HG02981 (cell line): ENCODE measurements at regions not wholly inside any gene's neighbourhood (a gene's known extent, or its start where the extent isn't known, plus 50 kb on each side); places are given as distances from the start of the nearest gene placed in this dataset.

Source experiments
- ATAC-seq: cut with Tn5 transposase; IDR thresholded peaks from one replicate; pipeline ENCODE4 v1.9.1; 2021; ENCODE audit warnings: mild to moderate bottlenecking, moderate library complexity; ENCODE audit not compliant: unreplicated experiment

- no peak for ATAC-seq
Measured at GRCh38 chr18:54716586-54716985, 111.7 kb upstream of the RAB27B start.

GRCh38 chr18:54717673-54718407, 110.4 kb upstream of the RAB27B start:
- ATAC-seq: peak; percentile 83

- peak; percentile 5 for ATAC-seq
Measured at GRCh38 chr18:54718408-54718773, 109.9 kb upstream of the RAB27B start.

GRCh38 chr18:54720620-54721019, 107.7 kb upstream of the RAB27B start:
- ATAC-seq: no peak

GRCh38 chr18:54726143-54726542, 102.1 kb upstream of the RAB27B start:
- no peak for ATAC-seq

- ATAC-seq: no peak
Measured at GRCh38 chr18:54734059-54734458, 94.2 kb upstream of the RAB27B start.

GRCh38 chr18:54736981-54737380, 91.3 kb upstream of the RAB27B start:
- ATAC-seq: no peak

GRCh38 chr18:54737986-54738385, 90.3 kb upstream of the RAB27B start:
- ATAC-seq: no peak

GRCh38 chr18:54739476-54739875, 88.8 kb upstream of the RAB27B start:
- ATAC-seq: no peak

- no peak for ATAC-seq
Measured at GRCh38 chr18:54740136-54740846, 88.0 kb upstream of the RAB27B start.

- no peak for ATAC-seq
Measured at GRCh38 chr18:54742120-54742519, 86.2 kb upstream of the RAB27B start.

GRCh38 chr18:54742659-54743604, 85.3 kb upstream of the RAB27B start:
- ATAC-seq: no peak

- ATAC-seq: no peak
Measured at GRCh38 chr18:54743605-54743995, 84.7 kb upstream of the RAB27B start.

GRCh38 chr18:54749291-54749690, 79.0 kb upstream of the RAB27B start:
- ATAC-seq: no peak

GRCh38 chr18:54750350-54750749, 77.9 kb upstream of the RAB27B start:
- no peak for ATAC-seq

GRCh38 chr18:54752185-54752584, 76.1 kb upstream of the RAB27B start:
- no peak for ATAC-seq

GRCh38 chr18:54755456-54755855, 72.8 kb upstream of the RAB27B start:
- ATAC-seq: no peak

- no peak for ATAC-seq
Measured at GRCh38 chr18:54762386-54762785, 65.9 kb upstream of the RAB27B start.

GRCh38 chr18:54764786-54765185, 63.5 kb upstream of the RAB27B start:
- ATAC-seq: no peak

- ATAC-seq: no peak
Measured at GRCh38 chr18:54765636-54766375, 62.5 kb upstream of the RAB27B start.

GRCh38 chr18:54766634-54767033, 61.6 kb upstream of the RAB27B start:
- no peak for ATAC-seq
